KOPT-K1 (cell line): ENCODE measurements at regions not wholly inside any gene's neighbourhood (a gene's known extent, or its start where the extent isn't known, plus 50 kb on each side); places are given as distances from the start of the nearest gene placed in this dataset.

ENCODE experiments used
- H3K27ac ChIP-seq: fragments of 200-600 bp; sonication (generic); 2 replicates; pipeline ENCODE4 v1.5.1; 2016; ENCODE audit warnings: antibody characterized with exemption, mild to moderate bottlenecking, low read depth, low read length; ENCODE audit not compliant: poor library complexity, severe bottlenecking
- H3K36me3 ChIP-seq: fragments of 200-600 bp; sonication (generic); 2 replicates; pipeline ENCODE4 v1.5.1; 2017; ENCODE audit warnings: antibody characterized with exemption, mild to moderate bottlenecking, low read length, moderate library complexity; ENCODE audit not compliant: insufficient read depth
- H3K9me3 ChIP-seq: fragments of 200-600 bp; sonication (generic); 2 replicates; pipeline ENCODE4 v1.5.1; 2017; ENCODE audit warnings: antibody characterized with exemption, low read length, mild to moderate bottlenecking; ENCODE audit not compliant: insufficient read depth, poor library complexity, severe bottlenecking

DNA sequence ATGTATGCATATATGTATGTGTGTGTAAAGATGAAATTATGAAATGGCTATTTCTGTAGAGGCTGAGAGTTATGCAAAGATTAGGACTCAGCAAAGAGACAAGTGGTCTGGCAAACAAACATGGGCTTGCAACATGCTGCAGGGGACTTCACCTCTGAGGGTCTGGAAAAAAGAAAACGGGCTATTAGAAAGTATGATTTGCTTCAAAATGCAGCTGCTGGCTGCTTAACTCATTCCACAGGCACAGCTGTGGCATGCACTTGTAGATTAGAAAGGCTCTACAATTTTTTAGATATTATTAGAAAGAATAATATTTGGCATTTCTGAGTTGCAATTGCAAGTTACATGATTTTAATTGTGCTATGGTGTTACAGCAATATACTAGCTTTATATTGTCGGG lies 90.4 kb downstream of the ADAMTS1 start:
- no peaks in the 10 kb centered on the region for H3K9me3 ChIP-seq
- no peak overlapping the region for H3K27ac ChIP-seq
- H3K36me3 ChIP-seq, result no peaks in the 10 kb centered on the region

DNA sequence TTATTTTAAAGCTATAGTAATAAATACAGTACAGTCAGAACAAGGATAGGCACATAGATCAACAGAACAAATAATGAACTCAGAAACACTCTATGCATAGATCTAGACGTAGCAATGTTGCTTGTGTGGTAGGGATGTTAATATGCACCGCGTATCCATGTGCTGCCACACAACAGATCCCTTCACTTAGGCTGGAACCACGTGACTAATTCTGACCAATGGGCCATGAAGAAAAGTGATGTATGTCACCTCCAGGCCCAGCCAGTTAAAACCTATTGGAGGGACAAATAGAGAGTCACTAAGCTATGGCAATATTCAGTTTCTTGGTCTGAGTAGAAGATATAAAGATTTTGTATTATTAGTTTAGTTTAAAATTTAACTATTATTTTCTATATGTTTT lies 91.4 kb downstream of the ADAMTS1 start:
- Histone ChIP-seq H3K36me3 (no peaks in the 10 kb centered on the region), H3K9me3 (no peaks in the 10 kb centered on the region), H3K27ac (no peak overlapping the region)

DNA sequence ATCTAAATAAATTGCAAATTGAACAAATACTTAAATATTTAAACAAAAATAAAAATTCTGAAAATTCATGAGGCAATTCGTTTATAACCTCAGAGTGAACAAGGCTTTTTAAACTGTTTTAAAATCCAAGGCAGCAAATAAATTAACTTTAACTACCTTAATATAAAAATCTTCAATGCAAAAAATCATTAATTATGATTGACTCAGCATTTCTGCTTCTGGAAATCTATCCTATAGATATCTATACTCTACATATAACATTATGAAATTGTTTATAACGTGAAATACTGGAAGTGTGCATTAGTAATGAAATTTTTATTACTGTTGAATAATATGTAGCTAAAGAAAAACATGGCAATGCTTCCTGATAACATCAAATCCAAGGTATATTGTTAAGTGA lies 92.4 kb downstream of the ADAMTS1 start:
- no peak overlapping the region for H3K27ac ChIP-seq
- H3K36me3 ChIP-seq, result no peaks in the 10 kb centered on the region
- H3K9me3 ChIP-seq, result no peaks in the 10 kb centered on the region

DNA sequence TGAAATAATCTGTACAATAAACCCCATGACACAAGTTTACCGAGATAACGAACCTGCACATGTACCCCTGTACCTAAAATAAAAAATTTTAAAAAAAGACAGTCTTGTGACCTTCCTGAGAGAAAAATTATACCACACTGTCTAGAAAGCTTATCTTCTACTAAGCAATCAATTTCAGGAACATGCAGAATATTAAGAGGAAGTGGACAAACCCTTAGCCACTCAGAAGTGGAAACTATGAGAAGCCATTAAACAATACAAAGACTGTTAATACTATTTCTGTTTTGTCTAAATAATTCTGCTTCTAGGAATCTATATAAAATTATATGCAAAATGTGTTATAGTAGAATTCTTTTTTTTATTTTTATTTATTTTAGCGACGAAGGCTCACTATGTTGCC lies 93.9 kb downstream of the ADAMTS1 start:
- no peaks in the 10 kb centered on the region for H3K36me3 ChIP-seq
- H3K9me3 ChIP-seq, result no peaks in the 10 kb centered on the region
- no peak overlapping the region for H3K27ac ChIP-seq

DNA sequence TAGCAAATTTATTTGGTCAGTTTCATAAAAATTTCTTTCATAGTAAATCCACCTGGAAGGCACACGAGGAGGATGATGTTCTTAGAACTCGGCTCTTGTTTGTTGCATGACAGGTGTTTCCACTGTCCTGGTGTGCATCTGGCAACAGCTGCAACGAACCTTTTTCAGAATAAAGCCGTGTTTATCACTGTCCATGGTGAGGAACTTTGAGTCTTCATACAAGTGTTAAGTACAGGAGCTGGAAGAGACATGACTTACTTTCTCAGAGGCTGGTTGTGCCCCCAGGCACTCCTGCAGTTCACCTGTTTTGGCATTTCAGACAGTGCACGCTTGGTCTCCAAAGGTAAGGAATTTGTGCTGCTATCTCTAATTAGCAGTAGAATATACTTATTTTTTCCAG lies 97.1 kb downstream of the ADAMTS1 start:
- H3K27ac ChIP-seq, result no peak overlapping the region

DNA sequence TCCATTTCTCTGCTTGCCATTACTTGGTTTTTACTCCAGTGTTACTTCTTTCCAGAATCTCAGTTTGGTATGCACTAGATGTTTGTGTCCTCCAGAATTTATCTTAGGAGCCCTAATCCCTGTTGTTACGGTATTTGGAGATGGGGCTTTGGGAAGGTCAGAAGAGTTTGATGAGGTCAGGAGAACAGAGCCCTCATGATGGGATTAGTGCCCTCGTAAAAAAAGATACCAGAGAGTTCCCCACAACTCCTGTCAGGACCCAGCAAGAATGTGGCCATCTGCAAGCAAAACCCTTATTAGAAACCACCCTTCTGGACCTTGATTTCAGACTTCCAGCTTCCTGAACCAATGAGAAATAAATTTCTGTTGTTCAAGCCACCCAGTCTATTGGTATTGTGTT lies 98.0 kb downstream of the ADAMTS1 start:
- Histone ChIP-seq H3K27ac (no peak overlapping the region), H3K9me3 (no peaks in the 10 kb centered on the region), H3K36me3 (no peaks in the 10 kb centered on the region)

More for the DNA sequence above, 97.1 kb downstream of the ADAMTS1 start:
- H3K9me3 ChIP-seq, result no peaks in the 10 kb centered on the region
- no peaks in the 10 kb centered on the region for H3K36me3 ChIP-seq

DNA sequence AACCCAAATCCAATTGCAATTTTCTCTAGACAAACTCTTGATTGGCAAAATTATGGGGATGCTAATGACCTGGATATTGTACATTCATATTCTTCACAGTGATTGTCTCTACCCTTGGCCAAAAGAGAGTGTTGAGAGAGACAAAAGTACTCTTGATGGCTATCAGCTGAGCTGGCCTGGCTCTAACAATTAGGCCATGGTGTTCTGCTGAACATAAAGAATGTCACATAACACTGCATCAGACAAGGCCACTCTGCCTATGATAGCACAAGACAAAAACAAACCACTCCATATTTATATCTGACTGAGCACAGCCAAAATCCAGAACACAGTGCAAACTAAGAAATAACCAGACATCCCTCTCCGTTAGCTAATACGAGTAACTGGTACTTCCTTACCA lies 101.7 kb downstream of the ADAMTS1 start:
- H3K9me3 ChIP-seq, result no peaks in the 10 kb centered on the region
- no peak overlapping the region for H3K27ac ChIP-seq
- no peaks in the 10 kb centered on the region for H3K36me3 ChIP-seq

DNA sequence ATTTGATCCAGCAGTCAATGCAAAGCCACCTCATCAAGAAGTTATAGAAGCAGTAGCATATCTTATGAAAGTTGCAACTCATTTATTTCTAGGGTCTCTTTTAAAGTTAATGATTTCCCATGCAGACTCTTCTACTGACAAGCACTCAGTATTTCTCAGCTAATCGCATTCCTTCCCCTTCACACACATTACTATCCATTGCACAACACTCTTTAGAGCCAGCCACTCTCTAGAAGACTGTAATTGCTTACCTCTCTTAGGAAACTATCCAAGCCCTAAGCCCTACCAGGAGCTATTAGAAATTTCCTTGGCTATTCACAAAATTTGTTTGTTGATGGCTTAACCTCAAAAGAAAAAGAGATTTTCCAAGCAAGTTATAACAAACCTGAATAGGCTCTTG lies 106.0 kb downstream of the ADAMTS1 start:
- no peaks in the 10 kb centered on the region for H3K36me3 ChIP-seq
- H3K27ac ChIP-seq, result no peak overlapping the region
- no peaks in the 10 kb centered on the region for H3K9me3 ChIP-seq

DNA sequence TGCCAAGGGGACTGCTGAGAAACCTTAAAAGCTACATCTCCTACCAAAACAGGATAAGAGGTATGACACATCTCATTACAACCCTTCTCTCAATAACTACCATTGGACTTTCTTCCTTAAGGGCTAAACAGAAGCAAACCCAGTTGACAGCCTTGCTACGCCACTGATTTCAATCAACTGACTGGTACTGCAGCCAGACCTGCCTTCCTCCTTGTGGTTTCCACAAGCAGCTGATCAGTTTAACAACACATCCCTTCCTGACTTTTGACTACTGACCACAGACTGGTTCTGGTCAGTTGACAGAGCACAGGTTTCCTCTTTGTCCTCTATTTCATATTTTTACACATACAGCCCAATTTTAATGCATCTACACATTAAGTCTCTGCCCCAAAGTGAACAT lies 108.8 kb downstream of the ADAMTS1 start:
- Histone ChIP-seq H3K9me3 (no peaks in the 10 kb centered on the region), H3K36me3 (no peaks in the 10 kb centered on the region)

DNA sequence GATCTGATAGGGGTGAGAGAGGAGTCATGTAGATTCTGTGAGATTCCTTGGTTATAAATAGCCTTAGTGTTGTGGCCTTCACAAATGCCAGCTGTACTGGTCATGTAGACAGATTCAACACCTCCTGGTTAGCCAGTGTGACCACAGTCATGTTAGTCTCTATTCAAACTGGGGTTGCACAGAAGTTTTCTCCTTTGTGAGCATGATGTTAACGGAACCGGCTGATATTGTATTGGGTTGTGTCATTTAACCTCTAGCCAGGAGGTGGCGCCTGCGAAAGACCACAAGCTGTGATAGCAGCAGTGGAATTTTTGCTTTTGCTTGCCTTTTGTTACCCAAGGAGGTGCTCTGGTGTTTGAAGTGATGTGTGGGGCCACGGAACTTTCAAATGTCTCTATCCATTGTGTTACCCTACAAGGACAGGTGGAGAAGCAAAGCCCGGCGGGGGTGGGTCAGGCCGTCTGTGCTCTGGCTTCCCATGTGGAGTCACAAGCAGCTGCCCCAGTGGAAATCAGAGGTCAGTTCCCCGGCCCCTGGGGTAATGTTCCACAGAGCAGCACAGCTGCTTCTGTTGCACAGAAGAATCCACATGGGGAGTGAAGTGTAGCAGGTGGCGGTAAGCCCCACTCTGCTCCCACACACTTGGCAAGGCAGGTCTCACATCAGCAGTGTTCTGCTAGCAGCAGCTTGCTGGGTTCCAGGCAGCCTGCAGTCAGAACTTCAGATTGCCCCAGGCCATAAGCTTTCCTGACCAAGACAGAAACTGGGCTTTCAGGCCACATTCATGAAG lies 112.6 kb downstream of the ADAMTS1 start:
- H3K36me3 ChIP-seq, result no peaks in the 10 kb centered on the region
- H3K27ac ChIP-seq, result no peak overlapping the region

More for the DNA sequence above, 108.8 kb downstream of the ADAMTS1 start:
- H3K27ac ChIP-seq, result no peak overlapping the region

DNA sequence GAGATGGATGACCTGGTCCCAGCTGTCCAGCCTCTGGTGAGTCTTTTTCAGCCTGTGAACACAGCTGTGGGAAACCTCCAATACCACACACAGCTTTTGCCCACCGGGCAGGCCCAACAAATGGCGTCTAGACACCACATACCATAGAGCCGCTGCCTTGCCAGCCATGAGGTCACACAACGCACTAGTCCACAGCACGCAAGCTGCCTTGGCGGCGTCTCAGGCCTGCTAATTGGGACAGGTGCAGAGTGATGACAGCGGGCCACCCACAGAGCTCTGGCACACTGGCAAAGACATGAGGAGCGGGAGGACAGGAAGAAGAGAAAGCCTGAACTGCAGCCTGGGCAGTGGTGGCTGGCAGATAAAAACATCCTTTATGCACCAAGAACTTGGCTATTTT lies 125.5 kb downstream of the ADAMTS1 start:
- Histone ChIP-seq H3K9me3 (peaks cover 4% of the 10 kb centered on the region), H3K36me3 (no peaks in the 10 kb centered on the region), H3K27ac (no peak overlapping the region)

More for the DNA sequence above, 112.6 kb downstream of the ADAMTS1 start:
- no peaks in the 10 kb centered on the region for H3K9me3 ChIP-seq

DNA sequence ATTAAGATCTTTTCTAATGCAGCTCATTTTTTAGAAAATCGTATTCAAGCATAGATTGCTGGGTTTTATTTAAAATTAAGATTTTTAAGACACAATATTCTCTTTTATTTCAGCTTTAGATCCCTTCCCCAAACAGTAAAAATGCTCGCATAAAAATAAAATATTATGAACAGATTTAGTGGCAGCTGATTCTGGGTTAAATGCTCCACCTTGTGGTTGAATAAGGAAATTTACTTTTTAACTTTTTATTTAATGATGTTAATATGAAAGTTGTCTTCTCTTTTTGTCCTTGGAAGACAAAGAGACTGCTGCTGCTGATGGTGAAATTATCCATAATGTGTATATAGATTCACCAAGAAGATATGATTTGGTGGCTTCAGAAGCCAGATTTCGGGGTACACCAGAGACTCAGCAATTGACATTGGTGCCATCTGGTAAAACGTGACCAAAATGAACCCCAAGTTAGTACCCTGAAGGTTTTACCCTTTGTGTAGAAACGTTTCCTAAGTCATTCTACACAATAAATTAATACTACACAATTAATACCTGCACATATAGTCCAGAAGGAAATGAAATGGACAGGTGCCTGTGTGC lies 128.0 kb downstream of the ADAMTS1 start:
- H3K36me3 ChIP-seq, result no peaks in the 10 kb centered on the region
- no peak overlapping the region for H3K27ac ChIP-seq
- peaks cover 4% of the 10 kb centered on the region for H3K9me3 ChIP-seq

DNA sequence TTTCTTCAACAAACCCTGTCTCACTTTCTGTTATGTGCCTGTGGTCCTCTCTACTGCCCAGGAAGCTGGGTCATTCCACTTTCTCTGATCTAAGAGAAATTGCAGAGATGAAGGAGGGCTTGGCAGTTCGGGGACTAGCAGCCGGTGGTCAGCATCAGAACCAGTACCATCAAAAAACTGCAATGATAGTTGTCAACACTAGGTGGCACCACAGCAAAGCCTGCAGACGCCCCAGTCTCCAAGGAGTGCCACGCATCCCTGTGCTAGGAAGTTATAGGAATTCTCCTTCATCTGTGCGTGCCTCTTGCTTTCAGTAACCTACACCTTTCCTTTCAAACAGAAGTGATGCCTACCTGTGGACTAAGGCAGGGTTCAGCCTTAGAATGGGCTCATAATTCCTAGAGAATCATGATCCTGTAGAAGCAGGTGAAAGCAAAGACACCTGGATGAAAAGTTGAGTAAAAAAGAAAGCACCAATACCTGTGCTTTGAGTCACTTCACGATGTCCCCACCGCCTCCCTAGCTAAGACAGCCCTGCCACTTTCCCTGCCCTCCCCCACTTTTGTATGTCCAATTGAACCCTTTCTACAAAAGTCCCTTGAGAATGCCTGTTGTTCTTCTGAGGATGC lies 129.2 kb downstream of the ADAMTS1 start:
- H3K27ac ChIP-seq, result no peak overlapping the region
- H3K36me3 ChIP-seq, result no peaks in the 10 kb centered on the region
- peaks cover 4% of the 10 kb centered on the region for H3K9me3 ChIP-seq

DNA sequence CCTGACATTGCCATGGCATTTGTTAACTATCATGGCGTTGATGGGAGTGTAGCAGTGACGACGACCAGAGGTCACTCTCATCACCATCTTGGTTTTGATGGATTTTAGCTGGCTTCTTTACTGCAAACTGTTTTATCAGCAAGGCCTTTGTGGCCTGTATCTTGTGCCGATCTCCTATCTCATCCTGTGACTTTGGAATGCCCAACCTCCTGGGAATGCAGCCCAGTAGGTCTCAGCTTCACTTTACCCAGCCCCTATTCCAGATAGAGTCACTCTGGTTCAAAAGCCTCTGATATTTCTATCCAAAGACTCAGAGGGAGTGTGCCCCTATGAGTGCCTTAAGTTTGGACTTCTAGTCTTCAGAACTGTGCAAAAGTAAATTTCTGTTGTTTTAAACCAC lies 130.1 kb downstream of the ADAMTS1 start:
- H3K27ac ChIP-seq, result no peak overlapping the region

DNA sequence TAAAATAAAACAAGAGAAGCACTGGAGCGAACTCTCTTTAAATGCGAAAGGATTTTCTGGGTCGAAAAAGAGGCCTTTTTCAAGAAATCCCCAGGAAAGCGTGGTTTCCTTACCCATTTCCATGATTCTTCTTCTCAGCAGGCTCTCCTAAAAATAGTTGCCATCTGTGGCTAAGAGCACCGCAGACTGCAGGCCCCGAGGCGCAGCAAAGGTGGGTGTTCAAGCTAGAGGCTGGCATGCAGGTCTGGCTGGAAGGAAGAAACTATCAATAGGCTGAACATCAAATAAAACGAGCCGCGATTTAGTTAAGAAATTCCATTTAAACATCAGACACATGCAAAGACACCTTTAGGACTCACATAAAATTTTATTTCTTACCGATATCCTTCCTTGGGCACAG lies 135.1 kb downstream of the ADAMTS1 start:
- no peaks in the 10 kb centered on the region for H3K36me3 ChIP-seq
- no peaks in the 10 kb centered on the region for H3K9me3 ChIP-seq
- H3K27ac ChIP-seq, result no peak overlapping the region

More for the DNA sequence above, 130.1 kb downstream of the ADAMTS1 start:
- Histone ChIP-seq H3K9me3 (peaks cover 4% of the 10 kb centered on the region), H3K36me3 (no peaks in the 10 kb centered on the region)
